Activated CD8-positive, alpha-beta memory T cell treated with anti-CD3 and anti-CD28 coated beads for 36 hours (primary cell): ENCODE measurements at regions not wholly inside any gene's neighbourhood (a gene's known extent, or its start where the extent isn't known, plus 50 kb on each side); places are given as distances from the start of the nearest gene placed in this dataset.

Source experiments
- CTCF ChIA-PET: fragments of 350-600 bp; sonication (Branson Sonifier 250); formaldehyde crosslinking; loops from one replicate; lab custom pipeline; 2021; ENCODE audit warnings: antibody characterized with exemption; lab: Charles Lee
- POLR2A ChIA-PET: fragments of 350-600 bp; sonication (Branson Sonifier 250); formaldehyde crosslinking; loops from one replicate; lab custom pipeline; 2021; ENCODE audit warnings: antibody characterized with exemption; lab: Charles Lee

- POLR2A ChIA-PET: no interaction called here
- CTCF ChIA-PET: no interaction called here
These were observed 658.6 kb downstream of the NR2F1-AS1 start for GRCh38 chr5:92922231-92922967.

DNA sequence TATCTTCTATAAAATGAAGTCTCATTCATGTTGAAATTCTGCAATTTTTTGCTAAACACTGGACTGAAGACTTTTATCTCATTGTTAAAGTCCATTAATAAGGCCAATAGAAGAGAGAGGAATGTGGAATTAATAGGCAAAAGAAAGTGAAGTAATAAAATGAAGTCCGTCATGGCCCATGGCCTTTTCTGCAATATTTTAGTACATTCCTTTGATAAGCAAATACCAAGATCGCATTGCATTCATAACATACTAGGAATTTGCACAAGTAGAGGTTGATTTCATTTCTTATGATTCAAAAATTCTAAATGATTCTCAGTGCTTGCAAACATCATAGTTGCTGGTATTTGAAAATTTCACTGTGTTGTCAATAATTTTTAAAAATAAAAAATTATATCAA is 664.0 kb downstream of the NR2F1-AS1 start:
- ChIA-PET POLR2A (no interaction called here), CTCF (no interaction called here)

GRCh38 chr5:92916036-92916435 is 665.0 kb downstream of the NR2F1-AS1 start:
- POLR2A ChIA-PET: no interaction called here
- CTCF ChIA-PET: no interaction called here

- POLR2A ChIA-PET: no interaction called here
- CTCF ChIA-PET: no interaction called here
These were observed 668.7 kb downstream of the NR2F1-AS1 start for GRCh38 chr5:92912283-92912682.

DNA sequence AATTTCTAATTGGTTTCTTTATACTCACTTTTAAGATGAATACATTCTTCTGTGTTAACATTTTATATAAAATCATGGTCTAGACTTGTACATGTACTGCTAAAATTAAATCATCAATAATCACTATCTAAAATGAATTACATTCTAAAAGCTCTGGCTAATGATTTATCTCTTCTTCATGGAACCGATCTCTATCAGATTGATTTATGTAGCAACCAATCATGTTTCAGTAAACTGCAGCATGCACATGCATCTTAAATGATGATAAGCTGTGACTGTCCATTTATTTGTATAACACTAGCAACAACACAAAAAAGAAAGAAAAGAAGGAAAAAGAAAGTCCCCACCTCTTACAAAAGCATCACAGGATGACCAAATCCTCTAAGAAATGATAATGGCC is 669.2 kb downstream of the NR2F1-AS1 start:
- ChIA-PET CTCF (no interaction called here), POLR2A (no interaction called here)

DNA sequence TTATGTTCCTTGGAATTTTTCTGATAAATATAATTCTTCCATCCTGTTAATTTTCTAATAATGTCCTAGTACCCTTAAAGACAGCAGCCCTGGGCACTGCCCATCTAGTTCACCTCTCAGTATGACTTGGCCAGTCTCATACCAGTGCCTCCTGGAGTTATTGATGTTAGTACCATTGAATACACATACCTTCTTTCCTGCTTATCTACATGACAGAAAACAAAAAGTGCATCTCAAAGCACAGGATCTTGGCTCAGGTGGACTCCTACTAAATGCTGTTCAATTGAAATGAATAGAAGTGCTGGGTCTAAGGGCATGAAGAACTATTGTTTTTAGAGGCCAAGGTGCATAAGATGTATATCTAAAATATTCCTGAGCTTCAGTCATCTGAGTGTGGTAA is 669.7 kb downstream of the NR2F1-AS1 start:
- POLR2A ChIA-PET: no interaction called here
- CTCF ChIA-PET: no interaction called here

- CTCF ChIA-PET: no interaction called here
These were observed 671.4 kb downstream of the NR2F1-AS1 start for GRCh38 chr5:92909602-92909962.

DNA sequence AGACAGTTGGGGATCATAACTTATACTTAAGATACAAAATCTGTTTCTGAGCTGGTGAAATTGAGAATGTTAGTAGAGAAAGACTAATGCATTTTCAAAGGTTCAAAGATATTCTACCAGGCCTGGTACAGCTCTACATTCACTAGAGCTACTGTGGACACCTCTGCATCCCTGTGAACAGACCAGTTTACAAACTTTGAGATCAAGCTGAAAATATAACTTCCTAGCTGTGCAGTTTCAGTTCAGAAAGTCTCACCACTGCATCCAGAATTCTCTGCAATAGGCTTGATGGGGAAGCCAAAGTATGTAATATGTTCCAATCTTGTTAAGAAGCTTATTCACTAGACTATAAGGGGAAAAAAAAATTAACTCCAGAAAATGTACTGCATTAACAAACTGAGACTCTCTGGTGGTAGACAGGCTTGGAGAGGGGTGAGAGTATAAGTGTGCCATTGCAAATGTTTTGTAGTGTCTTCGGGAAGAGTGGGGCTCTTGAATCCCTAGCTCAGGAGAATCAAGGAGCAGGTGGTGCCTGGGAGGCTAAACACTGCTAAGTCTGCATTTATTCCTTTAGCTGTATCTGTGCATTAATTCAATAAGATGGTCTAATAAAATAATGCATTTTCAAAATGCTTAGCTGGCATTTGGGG is 671.9 kb downstream of the NR2F1-AS1 start:
- POLR2A ChIA-PET: interaction anchor here (0.6 kb wide), 1 partner anchor 54 kb away, joined by 4 read pairs; no protein-coding TSS in a partner anchor
- CTCF ChIA-PET: no interaction called here

More at GRCh38 chr5:92909602-92909962, 671.4 kb downstream of the NR2F1-AS1 start:
- POLR2A ChIA-PET: interaction anchor here (0.6 kb wide), 1 partner anchor 53 kb away, joined by 4 read pairs; no protein-coding TSS in a partner anchor

DNA sequence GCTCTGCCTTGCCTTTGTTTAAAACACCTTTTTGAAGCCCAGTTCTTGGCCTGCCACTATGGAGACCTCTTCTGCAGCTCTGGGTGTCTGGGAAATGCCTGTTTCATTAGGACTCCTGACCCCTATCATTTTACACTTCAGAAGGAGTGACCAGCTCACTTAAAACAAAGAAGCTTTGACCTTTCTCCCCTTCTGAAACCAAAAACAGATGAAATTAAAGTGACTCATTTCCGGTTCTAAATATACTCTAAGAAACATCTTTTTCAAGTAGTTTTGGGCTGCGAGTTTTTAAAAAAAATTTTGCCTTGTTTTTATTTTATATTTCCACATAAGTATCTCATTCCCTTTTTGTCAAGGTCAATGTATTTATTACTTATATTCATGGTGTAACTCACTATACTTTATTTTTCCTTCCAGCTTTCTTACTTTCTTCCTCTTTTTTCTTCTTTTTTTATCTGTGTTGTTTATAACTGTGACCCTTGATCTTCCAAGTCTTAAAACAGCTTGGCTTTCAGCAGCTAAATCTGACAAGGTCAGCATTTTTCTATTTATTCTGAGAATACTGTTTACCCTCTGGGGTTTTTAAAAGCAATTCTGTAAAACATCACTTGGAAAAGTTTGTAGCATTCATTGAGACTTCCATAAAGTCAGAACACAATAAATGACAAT is 672.9 kb downstream of the NR2F1-AS1 start:
- ChIA-PET POLR2A (no interaction called here), CTCF (no interaction called here)

DNA sequence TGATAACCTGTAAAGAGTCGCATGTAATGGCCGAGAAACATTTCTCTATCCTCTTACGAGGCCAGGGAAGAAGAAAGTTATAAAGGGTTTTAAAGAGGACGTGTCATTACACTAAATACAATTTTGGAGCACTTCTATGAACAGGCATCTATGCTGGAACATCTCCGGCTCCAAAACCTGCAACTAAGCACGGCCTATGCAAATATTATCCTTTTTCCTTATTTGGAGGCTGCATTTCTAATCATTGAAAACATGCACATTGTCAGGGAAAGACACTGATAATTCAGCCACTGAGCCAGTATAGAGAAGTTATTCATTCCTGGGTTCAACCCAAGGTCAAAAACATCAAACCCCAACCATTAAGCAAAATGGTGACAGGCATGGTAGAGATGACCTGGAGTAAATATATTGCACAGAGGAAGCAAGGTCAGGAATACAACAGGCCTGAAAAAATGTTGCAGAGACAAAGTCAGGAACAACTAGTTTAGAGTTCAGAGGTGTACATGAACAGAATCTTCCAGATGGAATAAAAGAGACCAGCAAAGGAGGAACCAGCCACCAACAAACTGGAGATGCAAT is 674.1 kb downstream of the NR2F1-AS1 start:
- POLR2A ChIA-PET: no interaction called here

GRCh38 chr5:92904021-92904420 is 677.0 kb downstream of the NR2F1-AS1 start:
- POLR2A ChIA-PET: no interaction called here
- CTCF ChIA-PET: no interaction called here

More for the DNA sequence above, 674.1 kb downstream of the NR2F1-AS1 start:
- CTCF ChIA-PET: no interaction called here

DNA sequence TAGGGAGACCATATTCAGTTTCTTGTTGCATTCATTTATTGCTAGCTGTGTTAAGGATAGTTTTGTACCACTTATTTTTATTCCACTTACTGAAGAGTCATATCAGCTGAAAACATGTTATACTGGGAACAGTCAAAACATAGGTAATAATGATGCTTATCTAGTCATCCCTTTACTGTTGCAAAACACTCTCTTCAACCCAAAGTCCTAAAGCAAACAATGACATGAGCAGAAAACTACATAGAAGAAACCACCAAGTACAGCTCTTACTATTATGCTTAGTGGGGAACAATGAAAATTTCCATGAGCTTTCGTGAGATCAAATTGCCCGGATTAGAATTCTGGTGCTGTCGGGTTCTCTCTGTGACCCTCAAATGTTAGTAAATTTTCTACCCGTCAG is 681.4 kb downstream of the NR2F1-AS1 start:
- POLR2A ChIA-PET: no interaction called here
- CTCF ChIA-PET: no interaction called here

GRCh38 chr5:92896722-92897121 is 684.3 kb downstream of the NR2F1-AS1 start:
- CTCF ChIA-PET: no interaction called here
- POLR2A ChIA-PET: no interaction called here

- ChIA-PET POLR2A (no interaction called here), CTCF (no interaction called here)
These were observed 690.2 kb downstream of the NR2F1-AS1 start for GRCh38 chr5:92890841-92891244.

DNA sequence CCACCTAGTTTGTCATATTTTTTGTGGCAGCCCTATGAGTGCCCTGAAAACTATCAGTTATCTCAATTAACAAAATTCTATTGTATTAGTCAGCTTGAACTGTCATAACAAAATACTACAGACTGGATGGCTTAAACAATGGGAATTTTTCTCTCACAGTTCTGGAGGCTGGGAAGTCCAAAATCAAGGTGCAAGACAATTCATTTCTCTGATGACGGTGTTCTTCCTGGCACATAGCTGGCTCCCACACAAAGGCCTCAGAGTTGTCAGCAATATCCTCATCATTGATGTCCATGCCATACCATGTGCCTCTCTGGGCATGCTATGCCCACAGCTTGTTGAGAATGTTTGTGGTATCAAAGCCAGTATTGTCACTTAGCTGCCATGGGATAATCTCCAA is 691.9 kb downstream of the NR2F1-AS1 start:
- POLR2A ChIA-PET: no interaction called here
- CTCF ChIA-PET: no interaction called here

- POLR2A ChIA-PET: no interaction called here
- CTCF ChIA-PET: no interaction called here
These were observed 693.8 kb downstream of the NR2F1-AS1 start for GRCh38 chr5:92887254-92887653.

GRCh38 chr5:92886751-92887150 is 694.3 kb downstream of the NR2F1-AS1 start:
- POLR2A ChIA-PET: no interaction called here
- CTCF ChIA-PET: no interaction called here

- ChIA-PET CTCF (no interaction called here), POLR2A (no interaction called here)
These were observed 695.1 kb downstream of the NR2F1-AS1 start for GRCh38 chr5:92885950-92886349.

DNA sequence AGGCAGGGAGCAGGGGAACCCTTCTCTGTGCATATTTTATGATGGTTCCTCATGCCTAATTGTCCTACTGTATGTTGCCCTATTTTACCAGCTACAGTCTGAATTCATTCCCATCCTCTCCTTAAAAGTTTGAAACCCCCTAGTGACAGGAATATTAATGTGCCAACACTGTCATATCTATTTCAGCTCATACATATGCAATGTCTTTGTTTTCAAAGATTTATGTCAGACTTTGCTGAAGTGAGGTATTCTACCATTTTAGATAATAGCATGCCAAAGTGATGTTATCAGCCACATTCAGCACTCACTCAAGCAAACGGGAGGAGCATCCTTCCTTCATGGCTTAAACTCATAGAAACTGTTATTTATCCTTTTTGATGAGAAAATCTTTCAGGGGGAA is 696.5 kb downstream of the NR2F1-AS1 start:
- CTCF ChIA-PET: no interaction called here
- POLR2A ChIA-PET: no interaction called here

DNA sequence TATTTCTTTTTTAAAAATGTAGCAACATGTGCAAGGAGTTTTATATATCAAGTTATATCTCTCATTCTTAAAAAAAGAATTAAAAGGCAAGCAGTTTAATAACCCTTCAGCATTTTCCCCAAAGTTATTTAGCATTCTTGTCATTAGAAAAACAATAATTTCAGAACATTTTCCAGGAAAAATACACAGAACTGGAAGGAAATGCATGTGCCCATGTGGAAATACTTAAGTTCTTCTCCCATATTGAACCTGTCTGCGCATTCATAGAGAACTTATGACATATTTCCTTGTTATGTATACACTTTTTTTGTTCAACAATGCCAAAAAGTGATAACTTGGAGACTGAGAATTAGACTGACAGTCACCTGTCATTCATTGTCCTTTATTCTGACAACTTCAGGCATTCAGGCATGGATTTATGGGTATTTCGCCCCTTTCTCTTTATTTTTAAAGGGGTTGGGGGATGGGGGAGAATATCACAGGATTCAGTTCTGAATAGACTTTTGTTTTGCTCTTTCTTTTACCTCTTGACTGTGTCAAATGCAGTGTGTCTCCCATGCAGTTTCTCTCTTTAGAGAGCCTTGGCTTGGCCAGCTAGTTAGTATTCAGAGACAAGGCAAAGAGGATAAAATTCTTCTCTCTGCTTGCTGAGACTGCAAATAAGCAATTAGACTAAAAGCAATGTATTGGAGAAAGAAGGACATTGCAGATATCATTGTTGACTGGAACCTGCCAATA is 701.0 kb downstream of the NR2F1-AS1 start:
- POLR2A ChIA-PET: no interaction called here
- CTCF ChIA-PET: no interaction called here
